HL-60 (cell line): ENCODE measurements at regions not wholly inside any gene's neighbourhood (a gene's known extent, or its start where the extent isn't known, plus 50 kb on each side); places are given as distances from the start of the nearest gene placed in this dataset.

ENCODE experiments used
- CTCF ChIP-seq: IDR thresholded peaks from one replicate; pipeline ENCODE4 v1.5.1; 2011; ENCODE audit warnings: low read length, control low read depth, inconsistent platforms; ENCODE audit not compliant: insufficient read depth
- REST ChIP-seq: IDR thresholded peaks from 2 replicates; pipeline ENCODE4 v1.6.1; 2012; ENCODE audit warnings: low read depth; ENCODE audit not compliant: insufficient replicate concordance

- no peak for TF ChIP-seq REST
- TF ChIP-seq CTCF, result no peak
Measured at GRCh38 chr2:8044046-8044594, 637.7 kb upstream of the ID2 start.
